Vagina (tissue), 2 donors: ENCODE measurements at regions not wholly inside any gene's neighbourhood (a gene's known extent, or its start where the extent isn't known, plus 50 kb on each side); places are given as distances from the start of the nearest gene placed in this dataset.

Experiments used
- CTCF ChIP-seq, 3 experiments: fragments of 450-650 bp in 2 of 3; fragments of 200-600 bp in 1 of 3; sonication (generic) in 1 of 3; IDR thresholded peaks; one replicate each; pipeline ENCODE4 v1.5.1; 2017 to 2019; ENCODE audit warnings: antibody characterized with exemption in 3 of 3, mild to moderate bottlenecking in 2 of 3, moderate library complexity in 2 of 3
- POLR2AphosphoS5 ChIP-seq, 2 donors: sonication (generic); formaldehyde crosslinking; IDR thresholded peaks; one replicate each; pipeline ENCODE4 v1.9.0; 2017; ENCODE audit warnings: antibody characterized with exemption in 2 of 2, mild to moderate bottlenecking in 2 of 2, low read depth in 1 of 2; ENCODE audit not compliant: insufficient read depth in 1 of 2

- no peak for TF ChIP-seq CTCF (IDR thresholded peaks at IDR 0.05)
- no peak for TF ChIP-seq POLR2AphosphoS5 (IDR thresholded peaks at IDR 0.05; ENCODE audit: insufficient read depth in 1 of 2, low read depth in 1 of 2)
These were observed 450.9 kb downstream of the DMAC1 start for GRCh38 chr9:7348692-7349091.
